ENCODE measurements at regions not wholly inside any gene's neighbourhood (a gene's known extent, or its start where the extent isn't known, plus 50 kb on each side); places are given as distances from the start of the nearest gene placed in this dataset.

GRCh38 chr2:37582481-37583220 lies 88.8 kb downstream of the CDC42EP3 start:
- intact Hi-C loops (cut with DNase I): no loop called here
- DNase-seq (no peak), FAIRE-seq (no peak)
- H3K4me3 ChIP-seq (ENCODE audit: low read length in 3 of 3): no peak overlapping the region
- TF ChIP-seq CTCF (IDR thresholded peaks at IDR 0.05; ENCODE audit: borderline replicate concordance, extremely low read depth, insufficient read depth): no peak
- peaks cover 0 to 5% (median 0%) of the 10 kb centered on the region in 3 donors for H3K4me1 ChIP-seq (ENCODE audit: control insufficient read depth in 2 of 3, insufficient read depth in 2 of 3, low read depth in 1 of 3, low read length in 3 of 3)
- no peaks in the 10 kb centered on the region for H3K27me3 ChIP-seq (ENCODE audit: control insufficient read depth, insufficient read depth, low read length)
- no peak overlapping the region for H3K27ac ChIP-seq (ENCODE audit: low read depth in 2 of 2, low read length in 2 of 2)
- H3K9me3 ChIP-seq (ENCODE audit: control insufficient read depth in 2 of 3, insufficient read depth in 1 of 3, low read length in 3 of 3): no peaks in the 10 kb centered on the region
- no peaks in the 10 kb centered on the region for H3K36me3 ChIP-seq (ENCODE audit: control insufficient read depth in 2 of 3, insufficient read depth in 3 of 3, low read length in 3 of 3)
- no peak overlapping the region for H3K9ac ChIP-seq (ENCODE audit: low read length in 3 of 3)

GRCh38 chr2:37583402-37583801 lies 88.0 kb downstream of the CDC42EP3 start:
- H3K27ac ChIP-seq (ENCODE audit: low read depth in 2 of 2, low read length in 2 of 2): no peak overlapping the region
- H3K36me3 ChIP-seq (ENCODE audit: control insufficient read depth in 2 of 3, insufficient read depth in 3 of 3, low read length in 3 of 3): no peaks in the 10 kb centered on the region
- no peaks in the 10 kb centered on the region for H3K27me3 ChIP-seq (ENCODE audit: control insufficient read depth, insufficient read depth, low read length)
- no peaks in the 10 kb centered on the region for H3K9me3 ChIP-seq (ENCODE audit: control insufficient read depth in 2 of 3, insufficient read depth in 1 of 3, low read length in 3 of 3)
- no peak for TF ChIP-seq CTCF (IDR thresholded peaks at IDR 0.05; ENCODE audit: borderline replicate concordance, extremely low read depth, insufficient read depth)
- no peak for DNase-seq
- peaks cover 0 to 5% (median 0%) of the 10 kb centered on the region in 3 donors for H3K4me1 ChIP-seq (ENCODE audit: control insufficient read depth in 2 of 3, insufficient read depth in 2 of 3, low read depth in 1 of 3, low read length in 3 of 3)
- FAIRE-seq: no peak
- no peak overlapping the region for H3K4me3 ChIP-seq (ENCODE audit: low read length in 3 of 3)
- intact Hi-C loops (cut with DNase I): no loop called here
- no peak overlapping the region for H3K9ac ChIP-seq (ENCODE audit: low read length in 3 of 3)

GRCh38 chr2:37583867-37584266 lies 87.6 kb downstream of the CDC42EP3 start:
- no peak overlapping the region for H3K4me3 ChIP-seq (ENCODE audit: low read length in 3 of 3)
- H3K4me1 ChIP-seq (ENCODE audit: control insufficient read depth in 2 of 3, insufficient read depth in 2 of 3, low read depth in 1 of 3, low read length in 3 of 3): peaks cover 0 to 9% (median 0%) of the 10 kb centered on the region in 3 donors
- DNase-seq (no peak), FAIRE-seq (no peak)
- no peak overlapping the region for H3K9ac ChIP-seq (ENCODE audit: low read length in 3 of 3)
- no peaks in the 10 kb centered on the region for H3K36me3 ChIP-seq (ENCODE audit: control insufficient read depth in 2 of 3, insufficient read depth in 3 of 3, low read length in 3 of 3)
- no peaks in the 10 kb centered on the region for H3K9me3 ChIP-seq (ENCODE audit: control insufficient read depth in 2 of 3, insufficient read depth in 1 of 3, low read length in 3 of 3)
- no peak overlapping the region for H3K27ac ChIP-seq (ENCODE audit: low read depth in 2 of 2, low read length in 2 of 2)
- no peaks in the 10 kb centered on the region for H3K27me3 ChIP-seq (ENCODE audit: control insufficient read depth, insufficient read depth, low read length)
- intact Hi-C loops (cut with DNase I): no loop called here
- no peak for TF ChIP-seq CTCF (IDR thresholded peaks at IDR 0.05; ENCODE audit: borderline replicate concordance, extremely low read depth, insufficient read depth)

Measured in kidney (tissue), 13 donors.